IPS-NIHi11 (cell line): ENCODE measurements at regions not wholly inside any gene's neighbourhood (a gene's known extent, or its start where the extent isn't known, plus 50 kb on each side); places are given as distances from the start of the nearest gene placed in this dataset.

Experiments
- DNase-seq: peaks from one replicate; pipeline ENCODE4 v3.0.0; 2012; ENCODE audit warnings: mixed read lengths, low spot score

- DNase-seq, result no peak
Observed at GRCh38 chr1:239263801-239264200, 122.6 kb upstream of the CHRM3 start.

GRCh38 chr1:239262538-239262937 is 123.8 kb upstream of the CHRM3 start:
- DNase-seq, result no peak

- no peak for DNase-seq
Observed at GRCh38 chr1:239261521-239261920, 124.8 kb upstream of the CHRM3 start.

- no peak for DNase-seq
Observed at GRCh38 chr1:239260842-239261241, 125.5 kb upstream of the CHRM3 start.

GRCh38 chr1:239255628-239256160 is 130.7 kb upstream of the CHRM3 start:
- DNase-seq, result no peak

- DNase-seq, result no peak
Observed at GRCh38 chr1:239254999-239255398, 131.4 kb upstream of the CHRM3 start.

GRCh38 chr1:239253032-239253431 is 133.3 kb upstream of the CHRM3 start:
- no peak for DNase-seq

GRCh38 chr1:239250353-239251035 is 135.9 kb upstream of the CHRM3 start:
- no peak for DNase-seq

GRCh38 chr1:239247285-239247684 is 139.1 kb upstream of the CHRM3 start:
- no peak for DNase-seq

- DNase-seq, result no peak
Observed at GRCh38 chr1:239244084-239244483, 142.3 kb upstream of the CHRM3 start.

GRCh38 chr1:239243006-239243405 is 143.4 kb upstream of the CHRM3 start:
- DNase-seq, result peak; percentile 30

- DNase-seq, result no peak
Observed at GRCh38 chr1:239242404-239242803, 144.0 kb upstream of the CHRM3 start.

- DNase-seq, result no peak
Observed at GRCh38 chr1:239240736-239241135, 145.6 kb upstream of the CHRM3 start.

GRCh38 chr1:239239529-239239928 is 146.8 kb upstream of the CHRM3 start:
- no peak for DNase-seq

- DNase-seq, result peak; percentile 22
Observed at GRCh38 chr1:239237912-239238311, 148.5 kb upstream of the CHRM3 start.

GRCh38 chr1:239233626-239234025 is 152.7 kb upstream of the CHRM3 start:
- no peak for DNase-seq

GRCh38 chr1:239232921-239233320 is 153.4 kb upstream of the CHRM3 start:
- no peak for DNase-seq

GRCh38 chr1:239228451-239228850 is 157.9 kb upstream of the CHRM3 start:
- no peak for DNase-seq

- no peak for DNase-seq
Observed at GRCh38 chr1:239225396-239225795, 161.0 kb upstream of the CHRM3 start.

- DNase-seq, result no peak
Observed at GRCh38 chr1:239224100-239224499, 162.3 kb upstream of the CHRM3 start.

GRCh38 chr1:239222999-239223398 is 163.4 kb upstream of the CHRM3 start:
- no peak for DNase-seq

GRCh38 chr1:239221656-239222055 is 164.7 kb upstream of the CHRM3 start:
- DNase-seq, result no peak

GRCh38 chr1:239219679-239220078 is 166.7 kb upstream of the CHRM3 start:
- DNase-seq, result no peak

- DNase-seq, result no peak
Observed at GRCh38 chr1:239218301-239218700, 168.1 kb upstream of the CHRM3 start.
